Ishikawa (cell line): ENCODE measurements at regions not wholly inside any gene's neighbourhood (a gene's known extent, or its start where the extent isn't known, plus 50 kb on each side); places are given as distances from the start of the nearest gene placed in this dataset.

Experiments used
- CEBPB ChIP-seq: IDR thresholded peaks from 2 replicates; pipeline ENCODE4 v1.6.1; 2012
- CREB1 ChIP-seq: IDR thresholded peaks from 2 replicates; pipeline ENCODE4 v1.6.1; 2012; ENCODE audit warnings: low read depth
- EGR1 ChIP-seq: IDR thresholded peaks from 2 replicates; pipeline ENCODE4 v1.6.1; 2012
- EP300 ChIP-seq: IDR thresholded peaks from 2 replicates; pipeline ENCODE4 v1.6.1; 2012; ENCODE audit warnings: borderline replicate concordance
- FOXM1 ChIP-seq: IDR thresholded peaks from 2 replicates; pipeline ENCODE4 v1.6.1; 2012; ENCODE audit warnings: low read depth, borderline replicate concordance
- MAX ChIP-seq: IDR thresholded peaks from 2 replicates; pipeline ENCODE4 v1.6.1; 2012
- NFIC ChIP-seq: IDR thresholded peaks from 2 replicates; pipeline ENCODE4 v1.6.1; 2012
- RAD21 ChIP-seq: IDR thresholded peaks from 2 replicates; pipeline ENCODE4 v1.6.1; 2012; ENCODE audit warnings: low read depth
- TAF1 ChIP-seq: IDR thresholded peaks from 2 replicates; pipeline ENCODE4 v1.6.1; 2012; ENCODE audit warnings: low read depth, mild to moderate bottlenecking
- TCF12 ChIP-seq: IDR thresholded peaks from 2 replicates; pipeline ENCODE4 v1.6.1; 2012; ENCODE audit warnings: low read depth
- TEAD4 ChIP-seq: IDR thresholded peaks from 2 replicates; pipeline ENCODE4 v1.6.1; 2012
- USF1 ChIP-seq: IDR thresholded peaks from 2 replicates; pipeline ENCODE4 v1.6.1; 2012
- YY1 ChIP-seq: IDR thresholded peaks from 2 replicates; pipeline ENCODE4 v1.6.1; 2012; ENCODE audit warnings: low read depth
- ZBTB7A ChIP-seq: IDR thresholded peaks from 2 replicates; pipeline ENCODE4 v1.6.1; 2012; ENCODE audit warnings: low read depth
- TF ChIP-seq, protein P1 (sequence below): IDR thresholded peaks from 2 replicates; pipeline ENCODE4 v1.6.1; 2012; ENCODE audit warnings: low read depth, mild to moderate bottlenecking

- TF ChIP-seq ZBTB7A (no peak), TAF1 (no peak), YY1 (no peak), FOXM1 (no peak), USF1 (no peak), NFIC (no peak), TEAD4 (no peak), CEBPB (no peak), TCF12 (no peak), EP300 (no peak), CREB1 (no peak), RAD21 (no peak), MAX (no peak), EGR1 (no peak)
- TF ChIP-seq, protein P1, sequence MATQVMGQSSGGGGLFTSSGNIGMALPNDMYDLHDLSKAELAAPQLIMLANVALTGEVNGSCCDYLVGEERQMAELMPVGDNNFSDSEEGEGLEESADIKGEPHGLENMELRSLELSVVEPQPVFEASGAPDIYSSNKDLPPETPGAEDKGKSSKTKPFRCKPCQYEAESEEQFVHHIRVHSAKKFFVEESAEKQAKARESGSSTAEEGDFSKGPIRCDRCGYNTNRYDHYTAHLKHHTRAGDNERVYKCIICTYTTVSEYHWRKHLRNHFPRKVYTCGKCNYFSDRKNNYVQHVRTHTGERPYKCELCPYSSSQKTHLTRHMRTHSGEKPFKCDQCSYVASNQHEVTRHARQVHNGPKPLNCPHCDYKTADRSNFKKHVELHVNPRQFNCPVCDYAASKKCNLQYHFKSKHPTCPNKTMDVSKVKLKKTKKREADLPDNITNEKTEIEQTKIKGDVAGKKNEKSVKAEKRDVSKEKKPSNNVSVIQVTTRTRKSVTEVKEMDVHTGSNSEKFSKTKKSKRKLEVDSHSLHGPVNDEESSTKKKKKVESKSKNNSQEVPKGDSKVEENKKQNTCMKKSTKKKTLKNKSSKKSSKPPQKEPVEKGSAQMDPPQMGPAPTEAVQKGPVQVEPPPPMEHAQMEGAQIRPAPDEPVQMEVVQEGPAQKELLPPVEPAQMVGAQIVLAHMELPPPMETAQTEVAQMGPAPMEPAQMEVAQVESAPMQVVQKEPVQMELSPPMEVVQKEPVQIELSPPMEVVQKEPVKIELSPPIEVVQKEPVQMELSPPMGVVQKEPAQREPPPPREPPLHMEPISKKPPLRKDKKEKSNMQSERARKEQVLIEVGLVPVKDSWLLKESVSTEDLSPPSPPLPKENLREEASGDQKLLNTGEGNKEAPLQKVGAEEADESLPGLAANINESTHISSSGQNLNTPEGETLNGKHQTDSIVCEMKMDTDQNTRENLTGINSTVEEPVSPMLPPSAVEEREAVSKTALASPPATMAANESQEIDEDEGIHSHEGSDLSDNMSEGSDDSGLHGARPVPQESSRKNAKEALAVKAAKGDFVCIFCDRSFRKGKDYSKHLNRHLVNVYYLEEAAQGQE, result no peak
Observed at GRCh38 chr5:166338801-166339200, 1952.6 kb upstream of the WWC1 start.

- no peak for TF ChIP-seq ZBTB7A
- TF ChIP-seq CREB1, result no peak
- TF ChIP-seq EGR1, result no peak
- TF ChIP-seq CEBPB, result no peak
- TF ChIP-seq NFIC, result no peak
- no peak for TF ChIP-seq TCF12
- TF ChIP-seq, protein P1, result no peak
- no peak for TF ChIP-seq FOXM1
- no peak for TF ChIP-seq RAD21
- TF ChIP-seq TAF1, result no peak
- TF ChIP-seq EP300, result no peak
- no peak for TF ChIP-seq USF1
- TF ChIP-seq MAX, result no peak
- no peak for TF ChIP-seq TEAD4
- no peak for TF ChIP-seq YY1
Observed at GRCh38 chr5:166340039-166340438, 1951.4 kb upstream of the WWC1 start.

DNA sequence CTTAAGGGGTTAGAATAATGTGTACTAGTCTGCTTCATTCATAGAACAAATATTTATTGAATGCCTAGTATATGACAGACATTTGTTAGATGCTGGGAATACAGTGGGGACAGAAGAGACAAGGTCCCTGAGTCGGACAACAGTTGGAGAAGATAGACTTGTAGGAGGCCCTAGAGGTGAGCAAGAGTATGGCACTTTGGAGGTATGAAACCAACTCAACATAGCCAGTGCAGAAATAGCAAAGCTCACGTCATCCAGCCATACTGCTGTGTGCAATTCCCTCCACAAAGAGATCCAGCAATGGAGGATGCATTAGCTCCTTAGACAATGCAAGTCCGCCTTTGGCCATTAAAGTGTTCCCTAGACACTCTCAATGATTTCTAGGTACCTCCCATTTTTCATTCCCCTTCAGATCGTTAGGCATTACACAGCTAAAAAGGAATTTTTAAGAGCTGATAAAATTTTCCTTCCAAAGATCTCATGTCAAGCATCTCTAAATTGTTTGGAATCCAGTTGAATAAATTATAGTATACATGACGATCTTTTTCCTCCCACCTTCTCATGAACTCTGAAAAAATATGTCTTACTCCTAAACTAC lies 1949.6 kb upstream of the WWC1 start:
- TF ChIP-seq RAD21, result no peak
- TF ChIP-seq EGR1, result no peak
- TF ChIP-seq, protein P1, result no peak
- no peak for TF ChIP-seq ZBTB7A
- no peak for TF ChIP-seq TEAD4
- no peak for TF ChIP-seq CEBPB
- no peak for TF ChIP-seq NFIC
- no peak for TF ChIP-seq EP300
- TF ChIP-seq TCF12, result no peak
- TF ChIP-seq TAF1, result no peak
- no peak for TF ChIP-seq USF1

DNA sequence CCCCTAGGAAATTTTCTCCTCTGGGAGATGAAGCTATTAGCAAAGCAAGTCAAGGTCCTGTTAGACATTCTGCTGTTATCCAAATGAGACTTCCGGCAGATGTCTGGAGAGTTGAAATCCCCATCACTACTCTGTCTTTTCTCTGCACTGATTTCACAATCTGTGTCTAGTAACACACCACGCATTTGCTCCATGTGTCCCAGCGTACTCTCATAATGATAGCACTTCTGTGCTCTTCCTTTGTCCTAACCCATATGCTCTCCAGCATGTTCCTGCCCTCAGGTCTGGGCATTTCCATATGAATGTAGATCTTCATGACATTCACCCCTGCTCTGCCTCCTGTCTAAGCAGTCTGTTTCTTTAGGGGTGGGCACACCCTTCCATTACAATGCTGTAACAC lies 1949.0 kb upstream of the WWC1 start:
- no peak for TF ChIP-seq EGR1
- no peak for TF ChIP-seq FOXM1
- TF ChIP-seq ZBTB7A, result no peak
- no peak for TF ChIP-seq NFIC
- no peak for TF ChIP-seq MAX
- no peak for TF ChIP-seq TCF12
- TF ChIP-seq CREB1, result no peak
- TF ChIP-seq EP300, result no peak
- TF ChIP-seq, protein P1, result no peak
- TF ChIP-seq TEAD4, result no peak
- TF ChIP-seq USF1, result no peak
